Fibroblast of villous mesenchyme (primary cell): ENCODE measurements at regions not wholly inside any gene's neighbourhood (a gene's known extent, or its start where the extent isn't known, plus 50 kb on each side); places are given as distances from the start of the nearest gene placed in this dataset.

Experiments used
- DNase-seq: peaks from one replicate; pipeline ENCODE4 v3.0.0-alpha.2; 2010; ENCODE audit warnings: low read depth
- H3K4me3 ChIP-seq: 2 replicates; pipeline ENCODE4 v1.5.1; 2011; ENCODE audit warnings: low read depth, mild to moderate bottlenecking, low read length
- TF ChIP-seq, protein P1 (sequence below): IDR thresholded peaks from 2 replicates; pipeline ENCODE4 v1.5.1; 2012; ENCODE audit warnings: low read depth, mild to moderate bottlenecking, low read length; ENCODE audit not compliant: insufficient read depth

DNA sequence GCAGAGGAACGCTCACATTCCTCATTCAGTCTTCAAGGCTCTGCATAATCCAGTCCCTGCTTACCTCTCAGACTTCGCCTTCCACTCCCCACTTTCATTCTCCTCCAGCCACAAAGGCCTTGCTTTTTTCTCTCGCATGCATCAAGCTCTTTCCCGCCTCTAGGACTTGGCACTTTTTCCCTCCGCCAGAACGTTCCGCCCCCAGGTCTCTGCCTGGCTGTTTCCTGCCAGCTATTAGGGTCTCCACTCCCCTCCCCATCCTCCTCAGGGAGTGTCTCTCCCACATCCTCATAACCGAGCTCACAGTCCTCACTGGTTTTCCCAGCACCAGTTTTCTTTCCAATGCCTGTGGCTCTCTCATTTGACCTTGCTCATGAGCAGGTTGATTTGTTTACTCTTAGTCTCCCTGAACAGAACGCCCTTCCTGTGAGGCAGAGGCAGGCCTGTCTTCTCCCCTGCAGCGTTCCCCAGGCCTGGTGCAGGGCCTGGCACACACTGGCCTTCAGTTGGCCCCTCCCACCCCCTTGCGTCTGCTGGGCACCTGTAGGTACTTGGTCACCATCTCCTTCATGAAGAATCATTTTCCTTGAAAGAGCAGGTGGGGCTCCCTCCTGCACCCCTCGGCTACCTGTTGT lies 75.2 kb downstream of the RTL6 start:
- TF ChIP-seq, protein P1, sequence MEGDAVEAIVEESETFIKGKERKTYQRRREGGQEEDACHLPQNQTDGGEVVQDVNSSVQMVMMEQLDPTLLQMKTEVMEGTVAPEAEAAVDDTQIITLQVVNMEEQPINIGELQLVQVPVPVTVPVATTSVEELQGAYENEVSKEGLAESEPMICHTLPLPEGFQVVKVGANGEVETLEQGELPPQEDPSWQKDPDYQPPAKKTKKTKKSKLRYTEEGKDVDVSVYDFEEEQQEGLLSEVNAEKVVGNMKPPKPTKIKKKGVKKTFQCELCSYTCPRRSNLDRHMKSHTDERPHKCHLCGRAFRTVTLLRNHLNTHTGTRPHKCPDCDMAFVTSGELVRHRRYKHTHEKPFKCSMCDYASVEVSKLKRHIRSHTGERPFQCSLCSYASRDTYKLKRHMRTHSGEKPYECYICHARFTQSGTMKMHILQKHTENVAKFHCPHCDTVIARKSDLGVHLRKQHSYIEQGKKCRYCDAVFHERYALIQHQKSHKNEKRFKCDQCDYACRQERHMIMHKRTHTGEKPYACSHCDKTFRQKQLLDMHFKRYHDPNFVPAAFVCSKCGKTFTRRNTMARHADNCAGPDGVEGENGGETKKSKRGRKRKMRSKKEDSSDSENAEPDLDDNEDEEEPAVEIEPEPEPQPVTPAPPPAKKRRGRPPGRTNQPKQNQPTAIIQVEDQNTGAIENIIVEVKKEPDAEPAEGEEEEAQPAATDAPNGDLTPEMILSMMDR, result no peak
- DNase-seq, result no peak

DNA sequence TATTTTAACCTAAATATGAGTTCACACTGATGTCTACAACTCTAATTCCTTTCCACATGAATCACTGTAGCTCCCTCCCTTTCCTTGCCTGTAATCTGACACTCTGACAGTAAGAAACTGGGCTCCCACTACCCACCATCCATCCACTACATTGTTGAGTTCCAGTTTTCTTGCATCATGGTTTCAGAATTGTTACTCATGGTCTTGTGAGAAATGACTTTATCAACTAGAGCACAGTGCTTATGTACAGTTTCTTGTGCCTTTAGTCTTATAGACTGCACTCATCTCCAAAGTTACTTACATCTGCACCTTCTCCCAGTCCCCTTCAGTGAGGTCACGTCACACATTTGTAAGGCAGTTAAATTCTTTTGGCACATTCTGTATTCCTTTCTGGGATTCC lies 78.6 kb downstream of the RTL6 start:
- no peak for DNase-seq
- H3K4me3 ChIP-seq, result no peak overlapping the region
- TF ChIP-seq, protein P1, result no peak

More for the DNA sequence above, 75.2 kb downstream of the RTL6 start:
- H3K4me3 ChIP-seq, result no peak overlapping the region

DNA sequence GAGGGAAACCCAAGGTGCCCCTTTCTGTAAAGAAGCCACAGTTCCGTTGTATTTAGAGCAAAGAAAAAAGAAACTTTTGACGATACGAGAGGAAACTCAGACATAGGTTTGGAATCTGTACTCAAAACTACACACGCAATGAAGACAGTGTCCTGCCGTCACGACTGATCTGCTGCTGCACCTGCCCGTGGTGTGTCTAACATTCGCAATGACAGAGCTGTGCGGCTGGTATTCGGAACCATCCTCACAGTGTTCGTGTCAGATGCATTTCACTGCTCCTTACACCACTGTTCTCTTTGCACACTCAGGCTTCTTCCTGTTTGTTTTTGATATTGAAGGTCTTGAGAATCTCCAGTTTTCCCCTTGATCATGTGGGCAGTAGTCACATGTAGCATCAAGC lies 84.8 kb downstream of the RTL6 start:
- H3K4me3 ChIP-seq, result no peak overlapping the region
- TF ChIP-seq, protein P1, result no peak
- DNase-seq, result no peak

DNA sequence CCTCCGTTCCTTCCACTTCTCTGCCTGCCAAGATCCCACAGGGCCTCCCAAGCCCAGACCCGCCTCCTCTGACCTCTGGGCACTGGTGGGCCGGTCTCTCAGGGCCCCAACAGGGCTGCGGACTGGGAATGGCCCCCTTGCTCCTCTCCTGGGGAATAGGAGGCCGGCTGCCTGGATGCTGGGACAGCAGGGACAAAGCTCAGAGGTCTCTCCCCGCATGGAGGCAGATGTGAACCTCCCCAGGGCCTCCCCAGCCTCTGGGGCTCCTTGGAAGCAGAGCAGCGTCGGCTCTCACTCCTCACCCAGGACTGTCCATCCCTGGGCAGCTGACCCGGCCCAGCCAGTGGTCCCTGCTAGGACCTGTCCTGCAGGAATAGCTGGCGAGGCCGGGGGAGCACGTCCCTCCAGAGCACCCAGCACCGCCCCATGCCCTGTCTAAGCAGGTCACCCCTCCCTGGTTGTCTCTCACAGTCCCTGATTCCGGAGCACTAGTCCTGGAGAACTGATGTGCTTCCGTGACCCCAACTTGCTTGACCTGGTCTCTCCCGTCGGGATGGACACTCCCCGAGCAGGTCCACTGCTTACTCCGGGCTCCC lies 85.8 kb downstream of the RTL6 start:
- TF ChIP-seq, protein P1, result no peak
- no peak for DNase-seq
- no peak overlapping the region for H3K4me3 ChIP-seq

DNA sequence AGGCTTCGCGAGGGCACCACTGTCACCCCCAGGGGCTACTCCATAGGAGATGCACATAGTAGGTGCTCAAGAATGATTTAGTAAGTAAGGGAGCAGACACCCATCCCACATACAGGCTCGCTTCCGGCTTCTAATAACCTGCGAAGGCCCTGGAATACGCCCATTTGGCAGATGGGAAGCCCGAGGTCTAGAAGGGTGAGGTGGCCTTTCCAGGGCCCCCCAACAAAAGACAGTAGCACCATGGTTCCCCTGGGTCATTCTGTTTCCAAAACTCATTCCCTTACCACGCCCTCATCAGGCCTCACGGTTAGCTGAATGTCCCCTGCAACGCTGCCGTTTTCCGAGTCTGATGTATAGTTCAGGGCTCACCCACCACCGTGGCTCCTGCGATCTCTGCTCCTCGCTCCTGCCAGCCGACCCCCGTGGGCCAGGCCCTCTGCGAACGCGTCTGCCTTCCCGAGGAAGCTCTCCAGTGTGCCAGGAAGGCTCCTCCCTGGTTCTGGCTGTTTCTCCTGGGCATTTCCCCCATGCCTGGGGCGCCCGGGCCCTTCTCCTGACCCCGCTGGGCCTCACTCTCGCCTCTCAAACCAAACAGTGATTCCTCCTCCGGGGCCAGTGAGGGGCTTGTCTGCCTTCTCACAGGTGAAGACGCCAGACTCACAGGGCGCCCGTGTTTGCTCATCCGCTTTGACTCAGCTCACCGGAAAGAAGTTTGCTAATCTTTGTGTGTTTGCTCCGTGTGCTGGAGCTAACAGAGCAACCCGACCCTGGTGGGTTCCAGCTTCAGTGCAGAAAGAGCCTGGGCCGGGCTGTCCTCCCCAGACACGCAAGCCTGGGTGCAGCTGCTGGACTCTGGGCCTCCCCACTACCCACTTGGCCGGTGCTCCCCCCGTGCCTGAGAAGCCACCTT lies 86.6 kb downstream of the RTL6 start:
- H3K4me3 ChIP-seq, result no peak overlapping the region
- DNase-seq, result no peak
- TF ChIP-seq, protein P1, result no peak

DNA sequence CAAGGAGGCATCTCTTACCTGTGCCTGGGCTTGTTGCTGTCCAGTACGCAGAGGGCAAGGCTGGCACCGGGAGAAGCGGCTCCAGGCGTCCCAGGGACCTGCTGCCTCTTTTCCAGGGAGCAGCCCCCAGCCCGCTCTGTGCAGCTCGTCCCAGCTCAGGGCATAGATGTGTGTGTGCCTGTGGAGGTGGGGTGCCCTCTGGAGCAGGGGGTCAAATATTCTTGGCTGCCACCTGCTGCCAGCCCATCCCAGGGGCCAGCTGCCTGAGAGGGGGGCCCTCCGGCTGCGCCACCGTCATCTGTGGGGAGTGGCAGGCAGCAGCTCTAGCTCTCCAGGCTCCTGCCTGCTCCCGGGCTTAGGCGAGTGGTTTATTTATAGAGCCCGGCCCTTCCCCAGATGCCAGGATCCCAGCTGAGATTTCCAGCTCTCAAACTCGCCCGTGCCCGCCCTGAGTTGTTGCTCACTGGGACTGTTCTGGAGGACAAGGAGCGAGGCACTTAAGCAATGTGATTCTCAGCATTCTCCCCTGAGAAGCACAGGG lies 87.5 kb downstream of the RTL6 start:
- no peak for DNase-seq
- H3K4me3 ChIP-seq, result no peak overlapping the region
- TF ChIP-seq, protein P1, result no peak
